ENCODE measurements at regions not wholly inside any gene's neighbourhood (a gene's known extent, or its start where the extent isn't known, plus 50 kb on each side); places are given as distances from the start of the nearest gene placed in this dataset.

DNA sequence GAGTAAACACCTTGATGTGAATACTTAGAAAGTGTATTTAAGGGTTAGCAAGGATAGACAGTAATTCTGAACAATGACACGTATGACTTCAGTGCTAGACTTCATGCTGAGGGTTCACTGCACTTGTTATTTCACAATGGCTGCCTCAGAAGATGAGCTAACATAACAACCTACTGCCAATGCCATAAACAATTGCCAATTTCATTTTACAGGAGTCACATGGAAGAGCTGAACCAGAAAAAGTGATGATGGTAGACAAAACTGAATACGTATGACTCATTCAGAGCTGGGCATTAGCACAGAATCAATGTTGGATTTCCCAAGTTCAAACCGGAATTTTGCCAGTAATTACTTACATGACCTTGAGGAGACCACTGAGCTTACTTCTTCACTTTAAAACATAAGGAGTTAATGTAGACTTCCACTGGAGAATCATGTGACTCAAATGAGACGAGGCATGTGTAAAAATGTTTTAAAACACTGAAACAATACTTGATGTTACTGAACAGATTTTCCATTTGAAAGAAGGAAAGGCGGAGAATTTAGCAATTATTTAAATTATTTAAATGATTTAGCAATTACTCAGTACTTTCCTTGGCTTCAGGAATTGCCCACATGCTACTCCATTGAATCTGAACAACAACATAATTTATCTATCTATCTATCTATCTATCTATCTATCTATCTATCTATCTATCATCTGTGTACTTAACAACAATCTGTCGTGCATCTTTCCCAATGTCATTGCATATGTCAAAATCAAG, 868.5 kb upstream of the SLIT2 start:
- no peak for DNase-seq

DNA sequence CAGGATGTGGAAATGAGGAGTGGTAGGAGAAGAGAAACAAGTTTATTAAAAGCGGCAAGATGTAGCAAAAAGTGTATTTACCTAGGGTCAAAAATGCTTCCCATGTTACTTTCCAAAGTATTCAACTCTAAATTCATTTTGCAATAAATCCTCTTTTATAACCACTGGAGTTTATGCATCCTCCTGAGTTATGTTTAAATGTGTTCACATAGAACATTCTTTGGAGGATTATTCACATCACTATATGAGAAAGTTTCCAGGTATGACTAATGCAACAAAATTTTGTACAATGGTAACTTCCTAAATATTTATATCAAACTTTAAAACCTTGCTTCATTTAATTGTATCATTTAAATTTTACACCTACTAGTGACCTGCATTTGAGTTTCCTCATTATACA, 870.6 kb upstream of the SLIT2 start:
- DNase-seq, result no peak

DNA sequence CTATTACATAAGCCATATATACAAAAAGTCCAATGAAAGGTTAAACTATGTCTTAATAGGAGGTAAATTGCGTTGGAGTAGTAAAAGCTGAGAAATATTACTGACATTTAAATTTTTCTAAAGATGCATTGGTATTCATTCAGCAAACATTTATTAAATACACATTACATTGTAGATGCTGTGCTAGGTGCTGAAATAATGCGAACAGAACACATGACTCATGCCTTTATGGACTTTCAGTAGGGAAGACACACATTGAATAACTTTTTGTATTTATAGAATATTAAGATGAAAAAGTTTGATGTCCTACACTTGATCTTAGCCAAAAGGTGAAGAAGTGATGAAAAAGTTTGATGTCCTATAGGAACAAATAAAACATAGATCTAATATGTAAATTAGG, 871.1 kb upstream of the SLIT2 start:
- no peak for DNase-seq

DNA sequence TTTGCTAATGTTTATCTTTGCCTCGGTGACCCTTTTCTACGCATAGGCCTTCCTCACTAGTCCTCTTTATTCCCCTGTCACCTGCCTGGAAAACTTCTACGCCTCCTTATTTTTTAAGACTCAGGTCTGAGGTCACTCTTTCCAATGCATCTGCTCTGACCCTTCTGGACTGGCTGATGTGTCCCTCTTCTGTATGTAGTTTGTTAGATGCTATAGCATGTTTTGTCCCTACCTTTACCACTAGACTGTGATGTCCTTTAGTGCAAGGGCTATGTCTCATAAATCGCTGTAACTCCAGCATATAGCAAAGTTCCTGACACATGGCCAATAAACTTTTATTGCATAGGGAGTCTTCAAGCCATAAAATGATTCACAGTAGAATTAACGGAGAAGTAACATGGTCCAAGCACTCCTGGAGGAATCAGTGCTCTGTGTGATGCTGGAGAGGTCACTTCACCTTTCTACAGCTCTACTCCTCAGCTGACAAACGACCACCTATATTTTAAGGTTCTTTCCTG, 872.5 kb upstream of the SLIT2 start:
- DNase-seq, result no peak

DNA sequence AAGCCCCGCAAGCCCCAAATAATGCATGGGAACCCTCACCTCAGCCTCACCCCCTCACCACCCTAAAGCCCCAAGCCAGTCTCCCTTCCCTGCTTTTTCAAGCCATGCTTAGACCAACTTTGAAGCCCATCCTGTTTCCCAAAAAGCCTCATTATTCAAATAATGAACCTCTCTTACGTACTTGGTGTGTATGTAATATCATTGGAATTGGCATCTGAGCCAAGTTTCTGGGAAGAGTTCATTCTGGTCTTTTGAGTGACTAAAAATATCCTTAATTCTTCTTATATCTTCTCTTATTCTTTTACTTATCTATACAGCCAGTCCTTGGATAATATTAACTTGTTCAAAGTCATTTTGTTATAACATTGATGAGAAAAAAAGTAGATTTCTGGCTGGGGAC, 875.8 kb upstream of the SLIT2 start:
- DNase-seq, result no peak

DNA sequence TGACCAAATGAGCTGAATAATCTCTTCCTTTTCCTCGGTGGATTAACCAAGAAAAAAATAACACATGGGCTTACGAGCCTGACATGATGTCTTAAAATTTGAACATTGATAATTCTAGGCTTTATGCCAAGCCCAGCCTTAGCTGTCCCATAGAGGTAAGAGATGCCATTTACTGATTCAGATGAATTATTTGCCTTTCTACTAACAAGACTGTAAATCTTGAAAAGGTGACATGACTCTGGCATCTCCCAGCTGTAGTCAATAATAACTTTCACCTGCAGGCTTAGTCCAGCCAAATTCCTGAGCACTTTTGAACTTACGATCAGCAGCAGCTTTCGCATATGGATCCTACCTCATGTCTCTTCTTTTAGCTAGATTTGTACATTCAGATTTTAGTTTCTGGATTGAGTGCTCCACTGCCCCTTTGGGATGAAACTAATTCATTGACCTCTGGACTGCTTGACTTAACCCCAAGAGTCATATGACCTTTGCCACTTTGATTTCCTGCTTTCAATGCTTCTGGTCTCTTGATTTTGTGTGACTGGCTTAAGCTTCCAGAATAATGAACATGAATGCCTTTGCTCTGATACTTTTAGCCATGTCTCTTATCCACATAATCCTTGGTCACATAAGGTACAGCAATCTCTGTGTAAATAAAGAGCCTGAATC, 876.4 kb upstream of the SLIT2 start:
- DNase-seq, result no peak

GRCh38 chr4:19372390-19372789, 879.3 kb upstream of the SLIT2 start:
- DNase-seq, result no peak

DNA sequence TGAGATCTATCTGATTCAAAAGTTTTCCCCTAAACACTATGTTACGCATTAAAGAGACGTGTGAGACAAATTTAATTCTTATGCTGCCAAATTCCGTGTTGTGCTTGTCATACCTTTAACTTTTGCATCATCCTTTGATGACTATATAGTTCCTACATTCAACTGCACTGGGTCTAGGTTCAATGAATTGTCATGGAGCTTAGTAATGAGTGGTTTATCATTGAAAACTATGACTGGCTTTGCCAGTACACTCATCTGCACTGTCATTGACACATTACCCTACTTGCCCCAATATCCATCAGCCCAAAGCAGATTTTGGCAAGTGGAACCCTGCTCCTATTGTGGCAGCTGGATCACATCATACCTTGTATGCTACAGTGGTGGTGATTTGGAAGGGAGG, 882.9 kb upstream of the SLIT2 start:
- DNase-seq, result no peak

GRCh38 chr4:19366916-19367315, 884.8 kb upstream of the SLIT2 start:
- no peak for DNase-seq

DNA sequence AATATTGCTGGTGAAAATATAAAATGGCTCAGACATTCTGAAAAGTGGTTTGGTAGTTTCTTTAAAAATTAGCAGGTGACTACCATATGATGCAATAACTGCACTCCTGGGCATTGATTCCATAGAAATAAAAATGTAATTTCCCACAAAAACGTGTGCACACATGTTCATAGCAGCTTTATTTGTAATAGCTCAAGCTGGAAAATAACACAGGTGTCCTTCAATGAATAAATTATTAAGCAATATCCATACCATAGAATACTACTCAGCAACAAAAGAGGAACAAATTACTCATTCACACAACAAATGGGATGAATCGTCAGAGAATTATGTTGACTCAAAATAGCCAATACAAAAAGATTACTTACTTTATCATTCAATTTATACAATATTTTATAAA, 893.7 kb upstream of the SLIT2 start:
- no peak for DNase-seq

DNA sequence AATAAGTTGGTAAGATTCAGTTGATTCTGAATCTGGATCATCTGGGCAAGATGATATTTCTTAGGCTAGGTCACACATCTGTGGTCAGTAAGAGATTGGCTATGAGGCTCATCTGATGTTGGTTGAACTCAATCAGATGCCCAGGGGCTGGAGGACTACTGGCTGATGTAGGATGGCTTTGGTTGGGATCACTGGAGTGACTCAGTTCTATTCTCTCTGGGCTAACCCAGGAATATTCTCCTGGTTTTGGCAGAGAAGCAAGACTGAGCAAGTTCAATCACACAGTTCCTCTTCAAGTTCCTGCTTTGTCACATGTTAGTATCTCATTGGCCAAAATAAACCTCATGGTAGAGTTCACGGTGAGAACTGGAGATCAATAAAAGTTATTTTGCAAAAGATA, 902.3 kb upstream of the SLIT2 start:
- DNase-seq, result no peak

DNA sequence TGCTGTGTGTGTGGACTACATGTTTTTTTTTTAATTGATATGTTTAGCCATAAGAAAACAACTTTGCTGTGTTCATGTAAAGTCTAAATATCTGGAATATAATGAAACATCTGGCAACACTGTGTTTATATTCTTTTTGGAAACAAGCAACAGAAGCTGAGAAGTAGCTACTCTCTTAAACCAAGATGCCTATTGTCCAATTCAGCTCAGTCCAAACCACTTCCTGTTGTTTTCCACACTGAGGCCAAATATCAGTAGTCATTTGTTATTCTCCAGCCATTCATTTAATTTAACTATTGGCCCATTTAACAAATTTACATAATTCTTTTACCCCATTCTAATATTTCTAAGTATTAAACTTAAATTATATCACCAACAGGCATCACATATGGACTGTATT, 903.0 kb upstream of the SLIT2 start:
- DNase-seq, result no peak

DNA sequence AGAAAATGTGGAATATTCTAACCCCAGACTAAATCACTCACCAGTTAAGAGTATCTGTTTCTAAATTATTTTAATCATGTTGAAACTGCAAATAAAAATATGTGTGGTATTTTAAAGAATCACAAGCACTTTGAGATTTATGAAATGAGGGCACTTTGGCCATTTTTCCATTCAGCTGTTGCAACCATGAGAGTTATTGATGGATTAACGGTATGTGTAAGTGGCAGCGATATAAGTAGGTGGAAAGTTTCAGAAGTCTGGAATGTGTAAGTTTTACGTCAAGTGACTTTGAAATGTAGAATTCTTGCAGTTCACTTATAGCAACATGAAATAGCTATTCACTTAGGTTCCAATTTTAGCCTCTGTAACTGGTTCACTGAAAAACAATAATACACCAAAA, 905.1 kb upstream of the SLIT2 start:
- no peak for DNase-seq

GRCh38 chr4:19329631-19330030, 922.1 kb upstream of the SLIT2 start:
- no peak for DNase-seq

DNA sequence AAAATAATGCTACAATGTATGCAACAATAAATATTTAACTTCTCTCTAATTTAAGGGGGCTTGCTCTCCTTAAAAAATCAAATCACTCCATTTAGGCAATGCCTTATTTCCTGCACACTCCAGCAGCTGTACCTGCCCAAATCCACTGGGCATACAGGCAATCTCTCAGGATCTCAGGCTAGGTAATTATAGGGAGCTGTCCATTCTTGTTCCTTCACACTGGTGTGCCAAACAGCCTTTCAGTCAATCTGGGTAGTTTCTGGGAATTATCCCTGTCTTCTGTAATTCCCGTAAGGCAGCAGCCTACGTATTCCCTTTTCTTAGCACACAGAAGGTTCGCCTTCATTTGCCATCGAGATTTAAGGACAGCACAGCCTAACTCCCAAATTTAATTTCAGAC, 922.6 kb upstream of the SLIT2 start:
- DNase-seq, result no peak

- DNase-seq, result no peak
Observed at GRCh38 chr4:19327364-19327763, 924.3 kb upstream of the SLIT2 start.

GRCh38 chr4:19324184-19324583, 927.5 kb upstream of the SLIT2 start:
- DNase-seq, result no peak

- DNase-seq, result no peak
Observed at GRCh38 chr4:19319607-19320006, 932.1 kb upstream of the SLIT2 start.

GRCh38 chr4:19317377-19317776, 934.3 kb upstream of the SLIT2 start:
- no peak for DNase-seq

- no peak for DNase-seq
Observed at GRCh38 chr4:19314116-19314515, 937.6 kb upstream of the SLIT2 start.

DNA sequence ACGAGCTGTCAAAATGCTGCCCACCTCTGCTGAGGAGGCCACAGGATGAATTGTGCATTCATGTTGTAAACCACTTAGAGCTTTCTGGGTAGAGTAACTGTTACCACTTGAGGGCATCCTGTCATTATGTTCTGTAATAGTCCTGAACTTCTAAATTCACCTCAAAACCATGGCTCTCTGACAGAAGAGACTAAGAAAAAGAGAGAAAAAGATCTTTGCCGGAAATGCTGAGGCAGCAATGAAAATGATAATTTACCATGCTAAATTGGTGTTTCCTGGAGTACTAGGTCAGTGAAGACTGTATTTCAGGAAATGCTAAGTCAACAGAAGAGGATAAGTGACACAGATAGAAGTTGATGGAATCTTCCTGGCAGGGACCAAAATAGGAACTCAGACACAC, 942.3 kb upstream of the SLIT2 start:
- no peak for DNase-seq

DNA sequence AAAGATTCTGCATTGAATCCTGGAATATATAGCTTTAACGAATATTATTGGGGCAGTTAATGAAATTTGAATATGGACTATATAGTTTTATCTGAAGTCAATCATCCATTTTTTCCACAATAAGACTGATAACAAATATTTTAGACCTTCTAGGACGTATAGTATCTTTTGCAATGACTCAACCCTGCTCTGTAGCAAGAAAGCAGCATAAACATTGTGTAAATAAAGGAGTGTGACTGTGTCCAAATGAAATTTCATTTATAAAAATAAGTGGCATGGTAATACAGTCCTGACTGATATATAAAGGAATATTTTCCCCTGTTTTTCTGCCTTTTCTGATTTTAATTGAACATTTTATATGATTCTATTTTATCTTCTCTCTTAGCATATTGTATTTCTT, 947.7 kb upstream of the SLIT2 start:
- DNase-seq, result no peak

DNA sequence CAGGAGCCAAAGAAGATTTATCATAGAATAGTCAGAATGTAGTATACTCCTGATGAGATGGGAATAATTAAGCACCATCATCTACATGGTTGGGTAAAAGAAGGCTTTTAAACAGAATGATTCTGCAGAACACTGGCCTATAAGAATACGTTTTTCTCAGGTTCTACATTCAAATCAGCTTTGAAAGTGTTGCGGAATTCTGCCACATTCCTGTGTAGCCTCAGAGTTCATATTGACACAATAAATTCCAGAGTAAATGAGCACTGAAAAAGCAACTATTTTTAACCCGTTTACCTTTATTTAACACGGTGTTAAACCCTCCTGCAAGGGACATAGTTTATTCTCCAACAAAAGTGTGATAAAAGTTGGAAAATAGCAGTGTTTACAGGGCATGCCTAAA, 950.2 kb upstream of the SLIT2 start:
- no peak for DNase-seq

- DNase-seq, result no peak
Observed at GRCh38 chr4:19300213-19300612, 951.5 kb upstream of the SLIT2 start.

DNA sequence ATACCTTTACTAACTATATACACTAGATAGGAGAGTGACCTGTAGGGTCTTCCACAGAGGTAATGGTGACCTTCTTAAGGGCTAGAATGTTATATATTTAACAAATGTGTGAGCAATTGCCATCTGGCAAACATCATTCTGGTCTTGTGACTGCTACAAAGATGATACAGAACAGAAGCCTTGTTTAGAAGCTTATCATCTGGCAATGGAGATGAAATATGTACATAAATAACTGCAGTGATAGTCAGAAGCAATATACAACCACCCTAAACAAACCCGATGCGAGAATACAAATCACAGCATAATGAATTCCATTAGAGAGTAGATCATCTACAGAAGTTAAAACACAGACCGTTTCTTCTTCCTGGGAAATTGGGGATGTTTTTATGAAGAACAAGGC, 952.7 kb upstream of the SLIT2 start:
- DNase-seq, result no peak

Data from DMS79 treated with DMSO at 0.1 percent for 48 hours (cell line).